H1 (cell line): ENCODE measurements at regions not wholly inside any gene's neighbourhood (a gene's known extent, or its start where the extent isn't known, plus 50 kb on each side); places are given as distances from the start of the nearest gene placed in this dataset.

Source experiments
- CTCF ChIA-PET: fragments of 300-600 bp; sonication (Branson Sonifier 250); formaldehyde crosslinking; loops from one replicate; lab custom pipeline; 2021; ENCODE audit not compliant: partially characterized antibody; lab: Charles Lee
- POLR2A ChIA-PET: fragments of 300-600 bp; sonication (Branson Sonifier 250); formaldehyde crosslinking; loops from one replicate; lab custom pipeline; 2021; ENCODE audit warnings: inconsistent platforms; ENCODE audit not compliant: partially characterized antibody; lab: Charles Lee
- DNase-seq, 2 experiments: peaks; one replicate each; pipeline versions ENCODE4 v3.0.0 to v3.0.0-alpha.2; 2010 to 2022; ENCODE audit warnings: low spot score in 2 of 2, low read depth in 1 of 2, mixed read lengths in 1 of 2
- FAIRE-seq: peaks from 2 replicates; lab custom pipeline; 2011; peaks lifted over from hg19 to GRCh38; lab: Jason Lieb, UNC
- H2AFZ ChIP-seq: 2 replicates; pipeline ENCODE4 v1.8.1; 2012; ENCODE audit warnings: low read length, inconsistent platforms
- H2AK5ac ChIP-seq: 2 replicates; pipeline ENCODE4 v1.6.1; 2013; ENCODE audit warnings: low read depth, low read length
- H2BK120ac ChIP-seq: replicated peaks from 2 replicates; pipeline ENCODE3; 2013; ENCODE audit warnings: low read depth, low read length, inconsistent platforms
- H2BK12ac ChIP-seq: 2 replicates; pipeline ENCODE4 v1.6.1; 2013; ENCODE audit warnings: low read depth, low read length
- H2BK15ac ChIP-seq: 2 replicates; pipeline ENCODE4 v1.6.1; 2013; ENCODE audit warnings: low read length
- H2BK20ac ChIP-seq: 2 replicates; pipeline ENCODE4 v1.6.1; 2013; ENCODE audit warnings: low read length
- H2BK5ac ChIP-seq: 2 replicates; pipeline ENCODE4 v1.6.1; 2013; ENCODE audit warnings: low read depth, low read length
- H3K14ac ChIP-seq: 2 replicates; pipeline ENCODE4 v1.6.1; 2013; ENCODE audit warnings: inconsistent platforms; ENCODE audit not compliant: insufficient read length
- H3K18ac ChIP-seq: 2 replicates; pipeline ENCODE4 v1.6.1; 2013; ENCODE audit warnings: low read length; ENCODE audit errors: extremely low read depth
- H3K23ac ChIP-seq: 2 replicates; pipeline ENCODE4 v1.6.1; 2013; ENCODE audit warnings: inconsistent platforms; ENCODE audit not compliant: insufficient read length
- H3K23me2 ChIP-seq: 2 replicates; pipeline ENCODE4 v1.6.1; 2013; ENCODE audit warnings: low read depth, low read length
- H3K27ac ChIP-seq: 2 replicates; pipeline ENCODE4 v1.6.1; 2011; ENCODE audit warnings: low read depth, low read length, inconsistent platforms
- H3K27me3 ChIP-seq, 4 experiments: replicated peaks in 1 of 4; 1 replicate in 1 of 4; 2 replicates in 3 of 4; pipeline versions ENCODE4 v1.6.1 to v1.8.1; 2011 to 2013; ENCODE audit warnings: low read length in 3 of 4, mild to moderate bottlenecking in 3 of 4, inconsistent platforms in 2 of 4, mixed read lengths in 2 of 4, moderate library complexity in 1 of 4; ENCODE audit not compliant: control insufficient read depth in 3 of 4, insufficient read depth in 3 of 4; ENCODE audit errors: extremely low read depth in 1 of 4
- H3K36me3 ChIP-seq, 4 experiments: 2 replicates each; pipeline versions ENCODE4 v1.6.1 to v1.8.1; 2011 to 2013; ENCODE audit warnings: mild to moderate bottlenecking in 4 of 4, low read length in 3 of 4, moderate library complexity in 2 of 4, control low read depth in 1 of 4, inconsistent platforms in 1 of 4; ENCODE audit not compliant: insufficient read depth in 4 of 4, control insufficient read depth in 2 of 4
- H3K4ac ChIP-seq: replicated peaks from 2 replicates; pipeline ENCODE3; 2013; ENCODE audit warnings: low read length, low read depth, mixed read lengths, inconsistent platforms; ENCODE audit not compliant: insufficient read length
- H3K4me1 ChIP-seq, 4 experiments: replicated peaks in 1 of 4; 1 replicate in 1 of 4; 2 replicates in 3 of 4; pipeline versions ENCODE4 v1.6.1 to v1.8.1; 2011 to 2013; ENCODE audit warnings: low read length in 3 of 4, inconsistent platforms in 2 of 4, mixed read lengths in 1 of 4; ENCODE audit not compliant: insufficient read depth in 4 of 4, control insufficient read depth in 3 of 4
- H3K4me2 ChIP-seq, 2 experiments: 2 replicates each; pipeline versions ENCODE4 v1.6.1 to v1.8.1; 2011 to 2013; ENCODE audit warnings: low read depth in 2 of 2, low read length in 2 of 2, control low read depth in 1 of 2, inconsistent platforms in 1 of 2, mild to moderate bottlenecking in 1 of 2; ENCODE audit not compliant: insufficient read depth in 1 of 2
- H3K4me3 ChIP-seq, 4 experiments: fragments of 200-600, 300-600 bp in 1 of 4; sonication (generic), shearing (Covaris generic), sonication (Bioruptor Twin) in 1 of 4; 2 replicates each; pipeline versions ENCODE4 v1.5.1 to v1.8.1; 2011 to 2016; ENCODE audit warnings: low read length in 4 of 4, low read depth in 3 of 4, control low read depth in 2 of 4, inconsistent platforms in 2 of 4, mild to moderate bottlenecking in 2 of 4, mixed read lengths in 1 of 4, moderate library complexity in 1 of 4; ENCODE audit not compliant: insufficient read depth in 2 of 4; ENCODE audit errors: extremely low read depth in 1 of 4
- H3K56ac ChIP-seq: replicated peaks from 2 replicates; pipeline ENCODE3; 2013; ENCODE audit warnings: low read depth, mild to moderate bottlenecking, mixed read lengths, low read length, inconsistent platforms; ENCODE audit not compliant: insufficient read length
- H3K79me1 ChIP-seq: 2 replicates; pipeline ENCODE4 v1.6.1; 2013; ENCODE audit warnings: low read depth, low read length, control low read depth
- H3K79me2 ChIP-seq, 2 experiments: 2 replicates each; pipeline versions ENCODE4 v1.6.1 to v1.8.1; 2012 to 2013; ENCODE audit warnings: low read length in 2 of 2, mild to moderate bottlenecking in 2 of 2, inconsistent platforms in 1 of 2; ENCODE audit not compliant: insufficient read depth in 2 of 2, control insufficient read depth in 1 of 2
- H3K9ac ChIP-seq, 4 experiments: replicated peaks in 1 of 4; 1 replicate in 1 of 4; 2 replicates in 3 of 4; pipeline versions ENCODE4 v1.6.1 to v1.8.1; 2011 to 2013; ENCODE audit warnings: low read depth in 3 of 4, low read length in 3 of 4, control low read depth in 2 of 4, mild to moderate bottlenecking in 2 of 4, moderate library complexity in 2 of 4, inconsistent platforms in 1 of 4; ENCODE audit errors: extremely low read depth in 1 of 4
- H3K9me3 ChIP-seq, 2 experiments: 2 replicates each; pipeline versions ENCODE4 v1.6.1 to v1.8.1; 2012 to 2013; ENCODE audit warnings: mild to moderate bottlenecking in 2 of 2, moderate library complexity in 2 of 2, control low read depth in 1 of 2, inconsistent platforms in 1 of 2, low read depth in 1 of 2, low read length in 1 of 2, mixed read lengths in 1 of 2; ENCODE audit not compliant: insufficient read depth in 2 of 2
- H4K20me1 ChIP-seq, 2 experiments: replicated peaks in 1 of 2; 2 replicates each; pipeline versions ENCODE3 to v1.8.1; 2011 to 2013; ENCODE audit warnings: inconsistent platforms in 2 of 2, low read length in 2 of 2, mild to moderate bottlenecking in 1 of 2; ENCODE audit not compliant: insufficient read depth in 2 of 2, control insufficient read depth in 1 of 2
- H4K5ac ChIP-seq: 2 replicates; pipeline ENCODE4 v1.6.1; 2013; ENCODE audit warnings: low read length, low read depth, mixed read lengths, inconsistent platforms; ENCODE audit not compliant: insufficient read length
- H4K8ac ChIP-seq: 2 replicates; pipeline ENCODE4 v1.8.0; 2013; ENCODE audit warnings: mild to moderate bottlenecking, moderate library complexity, low read length, inconsistent platforms; ENCODE audit not compliant: insufficient read depth; ENCODE audit errors: extremely low read depth
- H4K91ac ChIP-seq: replicated peaks from 2 replicates; pipeline ENCODE3; 2013; ENCODE audit warnings: low read length, mixed read lengths, inconsistent platforms; ENCODE audit not compliant: insufficient read length
- CHD7 ChIP-seq: fragments of 300-600 bp; sonication (generic); IDR thresholded peaks from 2 replicates; pipeline ENCODE4 v1.7.1; 2012; ENCODE audit warnings: low read length, moderate library complexity, mild to moderate bottlenecking, inconsistent platforms; ENCODE audit not compliant: insufficient replicate concordance
- CREB1 ChIP-seq: IDR thresholded peaks from 2 replicates; pipeline ENCODE4 v1.6.1; 2012; ENCODE audit warnings: inconsistent platforms

- Histone ChIP-seq H3K9me3 (peaks cover 16% of the 10 kb centered on the region in 2 experiments), H2BK15ac (no peak overlapping the region), H3K23ac (no peak overlapping the region), H2BK20ac (no peak overlapping the region), H3K4me3 (no peak overlapping the region), H4K20me1 (no peaks in the 10 kb centered on the region), H3K27ac (no peak overlapping the region), H3K79me1 (no peaks in the 10 kb centered on the region), H3K4me2 (no peak overlapping the region), H3K4me1 (no peaks in the 10 kb centered on the region), H3K27me3 (no peaks in the 10 kb centered on the region), H2AFZ (no peak overlapping the region), H3K9ac (no peak overlapping the region), H2AK5ac (no peak overlapping the region), H2BK12ac (no peak overlapping the region), H4K91ac (no peak overlapping the region), H3K36me3 (no peaks in the 10 kb centered on the region), H3K18ac (no peak overlapping the region), H4K8ac (no peak overlapping the region), H4K5ac (no peak overlapping the region), H3K4ac (no peak overlapping the region), H3K79me2 (no peaks in the 10 kb centered on the region), H3K14ac (no peak overlapping the region), H3K23me2 (no peaks in the 10 kb centered on the region), H2BK5ac (no peak overlapping the region), H3K56ac (no peak overlapping the region), H2BK120ac (no peak overlapping the region)
- no peak for FAIRE-seq
- CTCF ChIA-PET, result interaction anchor here (0.6 kb wide), 1 partner anchor 457 kb away, joined by 3 read pairs; no protein-coding TSS in a partner anchor
- POLR2A ChIA-PET, result no interaction called here
- DNase-seq, result no peak
- TF ChIP-seq CHD7 (no peak), CREB1 (no peak)
Measured at GRCh38 chr7:10245406-10245805, 728.3 kb upstream of the PHF14 start.
